G401.6 (cell line): ENCODE measurements at regions not wholly inside any gene's neighbourhood (a gene's known extent, or its start where the extent isn't known, plus 50 kb on each side); places are given as distances from the start of the nearest gene placed in this dataset.
"Not testable (repeated sequence)": the region's sequence is repeated elsewhere in the genome, so short reads cannot be mapped to it uniquely, and the experiment has no call there.

Experiments
- FAIRE-seq: peaks from 2 replicates; lab custom pipeline; 2012; peaks lifted over from hg19 to GRCh38; lab: Jason Lieb, UNC

DNA sequence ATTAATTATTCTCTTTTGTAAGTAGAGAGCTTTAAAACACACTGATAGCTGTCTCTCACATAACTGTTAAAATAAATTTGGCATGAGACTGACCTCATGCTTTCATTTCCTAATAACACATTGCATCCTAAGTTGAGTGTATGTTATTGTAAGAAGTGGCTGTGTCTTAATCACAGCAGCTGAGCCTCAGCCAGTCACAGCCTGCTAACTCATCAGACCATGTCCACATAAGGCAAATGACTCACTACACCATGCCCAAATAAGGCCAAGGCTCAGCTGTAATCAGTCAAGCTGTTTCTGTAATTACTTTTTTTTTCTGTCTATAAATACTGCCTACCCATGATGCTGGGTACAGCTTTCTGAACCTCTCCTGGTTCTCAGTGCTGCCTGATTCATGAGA, 860.9 kb downstream of the XPNPEP1 start:
- no peak for FAIRE-seq

DNA sequence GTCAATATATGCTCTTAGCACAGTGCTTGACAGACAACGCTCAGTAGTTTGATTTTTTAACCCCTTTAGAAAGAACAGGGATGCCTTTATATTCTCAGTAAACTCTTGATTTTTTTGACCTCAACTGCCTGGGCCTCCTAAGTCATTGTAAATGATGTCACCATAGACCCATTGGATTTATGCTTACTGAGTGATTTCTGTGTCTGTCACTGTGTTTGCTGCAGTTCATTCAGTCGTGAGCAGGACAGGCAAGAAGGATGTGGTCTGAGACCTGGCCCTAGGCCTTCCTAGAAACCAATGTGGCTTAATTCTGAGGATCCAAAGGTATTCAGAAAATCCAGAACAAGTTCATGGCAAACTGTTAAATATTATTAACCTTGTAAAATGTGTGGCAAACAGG, 868.1 kb downstream of the XPNPEP1 start:
- no peak for FAIRE-seq

DNA sequence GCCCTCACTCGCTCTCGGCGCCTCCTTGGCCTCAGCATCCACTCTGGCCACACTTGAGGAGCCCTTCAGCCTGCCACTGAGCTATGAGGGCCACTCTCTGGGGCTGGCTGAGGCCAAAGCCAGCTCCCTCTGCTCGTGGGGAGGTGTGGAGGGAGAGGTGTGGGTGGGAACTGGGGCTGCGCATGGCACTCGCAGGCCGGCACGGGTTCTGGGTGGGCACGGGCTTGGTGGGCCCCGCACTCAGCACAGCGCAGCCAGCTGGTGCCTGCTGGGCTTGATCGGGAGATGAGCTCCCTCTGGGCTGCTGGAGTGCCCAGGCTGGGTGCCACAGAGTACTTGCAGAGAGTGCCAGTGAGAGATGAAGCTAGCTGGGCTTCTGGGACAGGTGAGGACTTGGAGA, 875.5 kb downstream of the XPNPEP1 start:
- FAIRE-seq = no peak

DNA sequence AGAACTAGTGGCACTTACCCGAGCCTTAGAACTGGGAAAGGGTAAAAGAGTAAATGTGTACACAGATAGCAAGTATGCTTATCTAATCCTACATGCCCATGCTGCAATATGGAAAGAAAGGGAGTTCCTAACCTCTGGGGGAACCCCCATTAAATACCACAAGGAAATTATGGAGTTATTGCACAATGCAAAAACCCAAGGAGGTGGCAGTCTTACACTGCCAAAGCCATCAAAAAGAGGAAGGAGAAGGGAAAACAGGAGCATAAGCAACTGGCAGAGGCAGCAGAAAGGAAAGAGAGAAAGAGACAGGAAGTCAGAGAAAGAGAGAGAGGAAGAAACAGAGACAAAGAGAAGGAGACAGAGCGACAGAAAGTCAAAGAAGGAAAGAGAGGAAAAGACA, 876.9 kb downstream of the XPNPEP1 start:
- not testable (repeated sequence) for FAIRE-seq

DNA sequence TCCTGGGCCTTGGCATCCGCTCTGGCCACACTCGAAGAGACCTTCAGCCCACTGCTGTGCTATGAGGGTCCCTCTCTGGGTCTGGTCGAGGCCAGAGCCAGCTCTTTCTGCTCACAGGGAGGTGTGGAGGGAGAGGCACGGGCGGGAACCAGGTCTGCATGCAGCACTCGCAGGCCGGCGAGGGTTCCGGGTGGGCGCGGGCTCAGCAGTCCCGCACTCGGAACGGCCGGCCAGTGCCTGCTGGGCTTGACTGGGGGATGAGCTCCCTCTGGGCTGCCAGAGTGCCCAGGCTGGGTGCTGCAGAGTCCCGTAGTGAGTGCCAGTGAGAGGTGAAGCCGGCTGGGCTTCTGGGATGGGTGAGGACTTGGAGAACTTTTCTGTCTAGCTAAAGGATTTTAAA, 882.7 kb downstream of the XPNPEP1 start:
- FAIRE-seq = no peak

DNA sequence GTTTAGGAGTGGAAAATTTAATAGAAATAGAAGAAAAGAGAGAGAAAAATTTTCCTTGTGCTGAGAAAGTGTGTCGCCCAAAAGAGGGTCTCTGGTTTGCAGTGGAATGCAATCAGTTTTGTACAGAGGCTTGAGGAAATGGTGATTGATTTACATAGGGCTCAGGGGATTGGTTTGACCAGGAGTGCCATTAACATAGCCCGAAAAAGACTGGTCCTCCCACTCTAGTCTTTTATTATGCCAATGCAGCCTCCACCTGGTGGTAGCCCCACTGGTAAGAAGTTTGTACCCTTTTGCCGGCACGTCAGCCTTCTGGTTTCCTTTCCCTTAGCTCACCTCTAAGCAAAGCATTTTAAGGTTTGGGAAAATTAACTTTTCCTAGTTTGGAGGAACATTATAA, 885.3 kb downstream of the XPNPEP1 start:
- FAIRE-seq = no peak

DNA sequence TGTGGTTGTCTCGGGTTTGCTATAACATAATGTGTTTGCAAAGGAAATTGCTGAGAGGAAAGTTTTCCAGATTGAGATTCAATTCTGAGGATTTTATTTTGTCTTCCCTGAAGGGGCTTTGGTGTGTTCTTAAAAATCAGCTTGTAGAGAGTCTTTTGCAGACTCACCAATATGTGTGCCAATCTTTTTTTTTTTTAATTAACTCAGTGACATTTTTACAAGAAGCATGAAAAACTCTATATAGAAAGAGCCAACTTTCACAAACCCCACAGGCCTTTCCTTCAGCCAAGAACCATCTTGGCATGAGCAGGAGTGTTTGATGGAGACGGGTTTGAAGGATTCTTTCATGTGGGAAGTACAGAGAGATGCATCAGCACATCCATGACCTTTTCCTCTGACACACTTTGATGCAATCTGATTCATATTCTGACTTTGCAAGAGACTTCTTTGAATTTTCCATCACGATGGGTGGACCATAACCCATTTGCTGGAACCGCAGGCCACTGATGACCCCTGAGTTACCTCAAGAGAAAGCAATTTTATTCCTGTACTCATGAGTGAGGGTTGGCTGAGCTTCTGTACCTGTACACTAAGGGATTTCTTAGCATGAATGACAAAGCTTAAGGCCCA, 892.6 kb downstream of the XPNPEP1 start:
- no peak for FAIRE-seq

DNA sequence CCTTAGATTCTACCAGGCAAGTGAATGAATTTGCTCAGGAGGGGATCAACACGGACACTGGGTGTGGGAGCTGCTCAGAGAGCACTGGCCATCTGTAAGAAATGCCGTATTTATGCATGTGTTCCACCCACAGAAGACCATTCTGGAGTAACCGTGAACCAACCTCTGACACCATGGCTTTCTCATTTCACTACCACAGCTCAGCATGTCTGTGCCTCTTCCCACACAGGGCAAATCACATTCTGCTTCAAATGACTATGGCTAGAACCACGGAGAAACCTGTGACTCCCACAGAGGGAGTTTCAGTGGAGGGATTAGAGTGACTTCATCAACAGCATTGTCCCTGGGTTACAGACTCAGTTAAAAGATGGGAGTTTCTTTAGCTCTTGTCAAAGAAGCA, 893.4 kb downstream of the XPNPEP1 start:
- FAIRE-seq = no peak

DNA sequence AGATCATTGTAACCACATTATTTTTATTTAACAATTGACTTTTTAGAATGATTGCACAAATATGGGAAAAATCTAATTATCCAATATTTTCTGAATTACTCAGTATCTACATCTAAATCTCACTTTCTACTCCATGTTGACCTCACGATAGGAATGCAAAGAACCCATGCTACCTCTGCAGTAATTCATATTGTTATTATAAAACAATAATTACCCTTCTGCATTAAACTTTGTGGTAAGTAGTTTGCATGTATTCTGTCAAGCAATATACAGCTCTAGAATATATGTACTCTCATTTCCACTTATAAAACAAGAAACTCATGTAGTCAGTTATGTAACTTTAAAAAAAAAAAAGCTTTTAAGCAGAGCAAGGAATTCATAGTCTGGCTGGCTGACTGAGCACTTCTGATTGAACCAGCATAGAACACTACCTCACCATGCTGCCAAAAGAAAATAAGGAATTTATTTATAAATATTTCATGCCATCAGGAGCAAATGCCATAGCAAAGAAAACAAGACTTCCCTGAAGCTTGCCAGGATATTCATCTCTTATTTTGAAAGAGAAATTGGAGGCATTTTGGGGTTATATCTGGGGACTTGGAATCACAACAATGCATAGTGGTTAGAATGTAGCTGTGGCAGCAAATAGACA, 895.7 kb downstream of the XPNPEP1 start:
- no peak for FAIRE-seq

DNA sequence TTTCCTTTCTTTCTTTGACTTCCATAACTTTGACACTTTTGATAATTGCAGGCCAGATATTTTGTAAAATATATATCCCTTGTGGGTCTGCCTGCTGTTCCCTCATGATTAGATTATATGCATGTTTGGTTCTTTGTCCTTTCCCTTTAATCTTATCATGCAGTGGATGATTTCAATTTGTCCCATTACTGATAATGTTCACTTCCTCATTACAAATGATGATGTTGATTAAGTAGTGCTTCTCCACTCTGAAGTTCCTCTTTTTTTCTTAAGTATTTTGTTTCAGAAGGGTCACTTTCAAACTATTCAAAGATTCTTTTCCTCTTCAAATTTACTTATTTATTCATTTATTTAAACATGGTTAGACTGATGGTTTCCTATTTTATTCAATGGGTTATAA, 898.1 kb downstream of the XPNPEP1 start:
- FAIRE-seq = no peak

DNA sequence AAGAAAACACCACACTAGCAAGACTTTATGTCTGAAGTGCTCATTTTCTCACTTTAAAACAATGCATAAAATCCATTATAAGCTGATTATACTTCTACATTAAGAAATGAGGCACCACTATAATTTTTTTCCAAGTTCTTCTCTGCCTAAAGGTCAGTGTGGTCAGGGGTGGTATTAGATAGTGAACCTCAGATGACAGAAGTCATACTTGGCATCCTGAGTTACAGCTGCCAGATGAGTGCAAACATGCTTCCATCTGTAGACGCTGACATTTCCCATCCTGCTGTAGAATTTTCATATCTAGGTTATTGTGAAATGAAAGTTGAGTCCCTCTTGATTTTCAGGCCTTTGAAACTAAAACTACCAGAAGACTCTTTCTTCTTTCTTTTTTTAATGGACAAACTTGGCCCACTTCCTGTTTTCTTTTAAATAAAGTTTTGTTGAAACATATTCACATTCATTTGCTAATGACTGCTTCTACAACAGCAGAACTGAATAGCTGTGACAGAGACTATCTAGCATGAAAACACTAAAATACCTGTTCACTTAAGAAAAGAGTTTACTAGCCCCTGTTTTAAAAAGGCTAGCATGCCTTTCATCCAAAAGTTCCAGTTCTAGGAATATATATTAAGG, 900.8 kb downstream of the XPNPEP1 start:
- FAIRE-seq = no peak

DNA sequence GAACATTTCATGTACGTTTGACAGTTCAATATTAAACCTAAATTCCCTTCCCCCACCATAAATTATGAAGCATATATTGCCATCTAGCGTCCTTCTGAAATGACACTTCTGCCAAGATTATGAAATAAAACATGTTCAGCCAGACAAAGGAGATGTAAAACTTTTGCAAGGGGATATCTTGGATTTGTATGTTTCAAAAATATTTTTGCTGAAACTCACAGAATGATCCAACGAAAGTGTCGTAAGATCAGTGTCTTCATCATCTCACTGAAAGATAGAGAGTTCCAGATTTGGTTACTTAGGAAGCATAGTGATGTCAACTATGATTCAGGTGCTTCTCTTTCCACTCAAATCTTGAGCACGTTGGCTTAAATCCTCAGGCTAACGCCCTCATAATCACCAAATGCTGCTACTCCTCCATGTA, 904.3 kb downstream of the XPNPEP1 start:
- no peak for FAIRE-seq

DNA sequence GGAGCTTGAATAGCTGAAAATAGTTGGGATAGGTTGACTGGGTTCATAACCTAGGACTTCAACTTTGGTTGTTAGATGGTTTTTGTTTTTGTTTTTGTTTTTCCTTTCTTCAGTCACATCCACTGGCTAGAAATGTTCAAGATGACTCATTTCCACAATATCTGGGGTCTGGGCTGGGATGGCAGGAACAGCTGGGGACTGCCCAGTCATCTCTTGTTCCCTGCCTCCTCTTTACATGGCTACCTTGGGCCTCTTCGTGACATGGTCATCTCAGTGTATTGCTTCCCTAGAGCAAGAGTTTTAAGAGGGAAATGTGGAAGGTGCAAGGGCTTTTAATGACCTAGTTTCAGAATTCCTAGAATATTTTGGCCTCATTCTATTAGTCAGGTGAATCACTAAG, 915.8 kb downstream of the XPNPEP1 start:
- no peak for FAIRE-seq

DNA sequence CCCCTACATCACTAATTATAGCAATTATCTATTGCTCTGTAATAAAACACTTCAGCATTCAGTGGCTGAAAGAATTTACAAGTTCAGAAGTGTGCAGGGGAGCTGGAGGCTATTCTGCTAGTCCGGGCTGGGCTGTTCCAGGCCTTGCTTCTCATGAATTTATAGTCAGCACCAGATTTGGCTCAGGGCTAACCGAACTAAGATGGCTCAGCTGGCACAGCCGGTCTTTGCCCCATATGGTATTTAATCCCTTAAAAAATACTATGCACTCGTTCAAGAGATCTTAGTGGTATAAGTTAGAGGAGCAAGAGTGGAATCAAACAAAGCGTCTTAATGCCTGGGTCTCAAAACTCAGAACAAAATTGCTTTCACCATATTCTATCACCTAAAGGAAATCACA, 932.9 kb downstream of the XPNPEP1 start:
- no peak for FAIRE-seq

DNA sequence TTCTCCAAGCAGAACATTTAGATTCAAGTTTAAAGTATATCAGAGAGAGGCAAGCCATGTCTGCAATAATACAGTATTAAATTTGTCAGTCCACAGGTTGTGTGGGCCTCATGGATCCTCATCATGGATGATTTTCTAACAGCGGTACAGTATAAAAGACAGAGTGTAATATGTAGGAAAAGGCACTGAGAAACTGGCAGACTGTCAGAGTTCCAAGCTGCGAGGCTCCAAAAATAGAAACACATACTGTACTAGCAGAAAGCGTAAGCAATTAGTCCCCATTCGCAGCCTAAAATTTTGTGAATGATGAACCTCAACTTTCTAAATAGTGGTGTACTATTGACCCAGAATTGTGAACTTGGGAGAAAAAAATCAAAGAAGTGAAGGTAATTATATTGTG, 933.3 kb downstream of the XPNPEP1 start:
- FAIRE-seq = no peak

DNA sequence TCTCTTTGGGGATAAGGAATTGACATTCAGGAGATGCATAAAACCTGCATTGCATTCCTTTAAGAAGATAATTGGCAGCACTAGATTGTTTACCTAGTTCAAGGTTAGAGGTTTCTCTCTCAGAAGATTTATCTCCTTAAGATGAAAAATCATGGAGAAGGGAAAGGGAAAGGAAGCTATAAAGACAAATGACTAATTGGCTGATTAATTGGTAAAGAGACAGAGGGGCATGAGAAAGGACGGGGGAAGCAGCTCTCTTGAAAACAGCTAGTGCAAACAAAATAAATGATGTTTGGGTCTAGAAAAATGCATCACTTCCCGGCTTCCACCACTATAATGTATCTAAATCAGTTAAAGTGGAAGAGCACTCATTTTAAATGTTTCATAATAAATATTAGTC, 941.2 kb downstream of the XPNPEP1 start:
- FAIRE-seq = no peak

DNA sequence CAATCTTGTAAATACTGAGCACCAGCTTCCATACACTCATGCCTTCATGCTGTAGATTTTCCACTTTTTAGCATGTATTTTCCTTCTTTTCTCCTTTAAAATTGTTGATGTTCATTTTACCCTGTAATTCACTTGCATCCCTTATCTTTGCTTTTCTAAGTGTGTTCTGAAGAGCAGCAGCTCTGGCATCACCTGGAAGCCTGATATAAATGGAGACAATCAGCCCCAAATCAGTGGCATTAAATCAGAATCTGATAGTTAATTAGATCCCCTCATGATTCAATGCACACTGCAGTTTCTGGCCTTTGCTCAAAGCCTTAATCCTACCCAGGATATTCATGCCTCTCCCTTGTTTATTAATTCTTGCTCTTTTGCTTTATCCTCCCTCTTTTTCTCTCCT, 942.4 kb downstream of the XPNPEP1 start:
- FAIRE-seq = no peak

DNA sequence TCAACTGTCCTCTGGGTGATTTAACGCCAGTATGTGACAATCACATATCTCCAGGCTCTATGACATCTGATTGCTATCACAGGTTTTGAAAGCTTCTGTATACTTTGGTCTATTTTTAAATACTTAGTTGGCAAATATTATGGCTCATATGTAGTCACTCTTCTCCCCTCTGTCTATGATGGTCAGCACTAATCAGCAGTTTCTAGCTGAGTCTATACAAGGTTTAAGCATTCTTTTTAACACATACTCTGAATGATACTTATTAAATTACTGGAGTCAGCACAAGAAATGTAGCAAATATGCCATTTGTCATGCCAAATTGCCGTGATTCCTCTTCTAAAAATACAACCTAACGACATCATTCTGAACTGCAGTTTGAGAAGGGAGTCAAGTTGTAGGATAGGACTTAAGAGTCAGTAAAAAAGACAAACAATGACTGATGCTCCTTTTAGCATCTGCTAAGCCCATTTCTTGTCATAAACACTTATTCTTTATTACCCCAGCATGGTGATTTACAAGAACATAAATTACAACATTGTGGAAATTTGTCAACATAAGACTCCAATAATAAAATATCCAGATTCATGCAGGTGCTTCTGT, 947.8 kb downstream of the XPNPEP1 start:
- FAIRE-seq = no peak

DNA sequence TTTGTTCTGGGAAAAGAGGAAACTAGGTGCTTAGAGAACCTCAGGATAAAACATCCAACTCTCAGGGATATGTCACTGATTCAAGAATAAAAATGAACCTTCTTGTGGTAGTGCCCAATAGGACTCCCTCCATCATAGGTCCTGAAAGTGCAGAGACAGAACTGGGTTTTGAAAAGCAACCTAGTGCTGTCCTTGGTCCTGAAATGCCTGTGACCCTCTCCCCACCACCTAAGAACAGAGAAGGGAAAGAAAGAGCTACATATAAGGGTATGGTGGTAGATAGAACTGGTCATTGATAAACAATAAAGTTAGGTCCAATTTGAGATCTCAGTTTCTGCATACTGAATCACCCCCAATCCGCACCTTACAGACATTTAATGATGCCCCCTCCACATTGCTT, 953.3 kb downstream of the XPNPEP1 start:
- no peak for FAIRE-seq

DNA sequence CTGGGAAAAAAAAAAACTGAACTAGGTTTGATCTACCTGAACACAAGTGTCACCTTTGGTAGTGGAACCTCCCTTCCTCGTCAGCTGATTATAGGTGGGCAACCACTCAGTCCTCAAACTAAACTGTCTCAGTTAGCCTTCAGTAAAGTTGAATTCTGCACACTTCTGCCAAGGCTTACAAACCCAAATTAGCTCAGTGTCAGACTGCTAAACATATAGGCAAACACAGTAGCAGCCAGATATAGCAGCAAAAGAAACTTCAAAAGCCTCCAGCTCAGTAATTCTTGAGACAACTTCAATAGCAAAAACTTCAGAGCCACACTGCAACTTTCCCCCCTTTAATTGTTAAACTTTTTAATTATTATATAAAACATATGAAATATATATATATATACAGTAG, 956.9 kb downstream of the XPNPEP1 start:
- FAIRE-seq = no peak

DNA sequence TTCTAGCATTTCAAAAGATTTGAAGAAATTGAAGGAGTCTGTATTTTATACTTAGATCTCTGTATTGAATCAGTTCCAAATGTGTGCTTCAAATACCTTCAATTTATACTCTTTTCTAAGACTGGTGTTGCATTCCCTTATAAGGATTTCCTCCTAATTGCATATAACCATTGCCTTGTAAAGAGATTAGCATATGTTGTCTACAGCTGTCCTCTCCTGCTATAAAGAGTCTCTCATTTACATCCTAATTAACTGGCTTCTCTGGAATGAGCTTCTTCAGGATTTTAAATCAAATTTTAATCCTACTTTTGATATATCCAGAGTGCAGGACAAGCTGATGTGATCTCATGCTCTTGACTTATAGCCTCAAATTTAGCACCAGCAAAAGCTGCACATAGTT, 957.3 kb downstream of the XPNPEP1 start:
- no peak for FAIRE-seq

DNA sequence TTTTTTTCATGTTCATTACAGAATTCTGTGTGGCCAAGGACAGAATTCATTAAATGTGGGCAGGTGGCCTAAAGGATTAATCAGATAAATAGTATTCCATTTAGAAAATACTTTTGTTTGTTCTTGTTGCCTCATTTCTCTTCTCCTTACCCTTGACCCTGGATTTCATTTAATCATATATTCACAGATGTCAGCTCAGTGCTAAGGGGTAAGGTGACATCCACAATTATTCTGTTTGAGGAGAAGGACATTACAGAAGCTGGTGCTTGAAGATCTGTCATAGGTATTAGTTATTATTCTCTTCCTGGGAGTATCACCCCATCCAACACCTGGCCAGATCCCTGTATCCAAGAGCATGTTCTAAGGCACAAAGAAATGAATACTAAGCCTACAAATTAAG, 961.1 kb downstream of the XPNPEP1 start:
- FAIRE-seq = no peak

DNA sequence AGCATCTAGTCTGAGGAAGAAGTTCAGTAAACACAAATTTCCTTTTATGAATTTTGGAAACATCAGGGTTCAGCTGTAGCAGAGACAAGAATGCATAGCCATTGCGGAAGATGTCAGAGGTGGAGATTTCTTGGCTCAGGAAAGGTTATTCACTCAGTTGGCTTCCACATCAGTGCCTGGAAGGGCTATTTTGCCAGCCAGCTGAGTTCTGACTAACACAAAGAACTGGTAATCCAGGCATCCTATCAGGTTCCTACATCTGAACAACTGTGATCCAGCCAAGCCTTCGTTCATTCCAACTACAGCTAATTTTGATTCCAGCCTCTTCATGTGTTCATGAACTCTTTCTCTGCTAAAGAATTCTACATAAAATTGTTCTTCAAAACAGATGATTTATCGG, 965.6 kb downstream of the XPNPEP1 start:
- FAIRE-seq = no peak

DNA sequence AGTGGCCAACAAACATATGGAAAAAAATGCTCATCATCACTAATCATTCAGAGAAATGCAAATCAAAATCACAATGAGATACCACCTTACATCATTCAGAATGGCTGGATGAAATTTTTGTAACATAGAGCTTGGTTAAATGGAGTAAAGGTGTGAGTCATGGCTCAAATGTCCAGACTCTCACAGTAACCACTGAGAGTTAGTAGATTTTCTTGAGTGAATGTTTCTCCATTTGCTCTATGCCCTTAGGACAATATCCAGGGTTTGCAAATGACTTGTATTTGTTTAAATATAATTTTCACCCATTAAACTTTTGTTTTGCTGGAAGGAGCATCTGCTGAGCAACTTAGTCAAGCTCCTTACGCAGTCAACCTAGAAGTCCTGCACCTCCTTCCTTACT, 967.2 kb downstream of the XPNPEP1 start:
- no peak for FAIRE-seq
